HK-2 (cell line): ENCODE measurements at regions not wholly inside any gene's neighbourhood (a gene's known extent, or its start where the extent isn't known, plus 50 kb on each side); places are given as distances from the start of the nearest gene placed in this dataset.

Source experiments
- DNase-seq: peaks from one replicate; pipeline ENCODE4 v3.0.0-alpha.2; 2018; ENCODE audit not compliant: unreplicated experiment

DNA sequence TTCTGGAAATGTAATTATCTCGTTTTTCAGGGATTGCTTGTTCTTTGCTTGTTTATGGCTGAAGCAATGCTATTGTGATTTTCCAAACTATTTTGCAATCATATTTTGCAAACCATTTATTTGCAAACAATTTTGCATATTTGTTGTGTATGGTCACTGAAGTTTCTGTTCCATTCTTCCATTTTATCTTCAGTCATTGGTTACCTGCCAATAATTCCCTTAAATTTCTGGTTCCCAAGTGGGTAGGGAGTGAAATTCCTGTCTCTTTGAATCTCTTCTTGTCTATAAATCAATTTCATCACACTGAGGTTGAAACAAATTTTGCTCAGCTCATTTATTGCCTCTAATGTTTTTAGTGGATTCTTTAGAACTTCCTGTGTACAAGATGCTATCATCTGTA, 401.7 kb upstream of the VWC2 start:
- DNase-seq = no peak

DNA sequence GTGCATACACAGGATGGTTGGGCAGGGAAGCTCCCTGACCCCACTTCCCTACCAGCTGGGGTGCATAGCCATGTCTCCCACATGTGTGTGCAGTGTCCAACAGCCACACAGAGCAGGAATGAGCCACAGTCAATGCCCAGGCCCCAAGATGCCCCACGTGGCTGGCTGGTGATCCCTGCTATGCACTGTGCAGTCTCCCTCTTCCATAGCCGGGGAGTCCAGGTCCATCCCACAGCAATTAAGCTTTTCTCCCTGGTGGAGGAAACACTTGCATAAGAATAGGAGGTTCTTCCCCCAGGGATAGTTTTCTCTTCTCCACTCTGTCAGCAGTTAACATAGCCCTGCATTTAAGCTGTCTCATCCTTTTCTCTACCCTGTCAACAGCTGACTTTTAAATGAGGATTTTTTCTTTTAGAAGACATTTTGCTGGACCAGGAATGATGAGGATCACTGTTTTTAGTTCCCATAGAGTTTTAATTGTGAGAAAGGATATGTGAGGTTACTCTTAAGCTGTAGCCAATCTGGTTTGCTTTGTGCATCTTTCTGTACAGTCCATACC, 396.5 kb upstream of the VWC2 start:
- DNase-seq = no peak

DNA sequence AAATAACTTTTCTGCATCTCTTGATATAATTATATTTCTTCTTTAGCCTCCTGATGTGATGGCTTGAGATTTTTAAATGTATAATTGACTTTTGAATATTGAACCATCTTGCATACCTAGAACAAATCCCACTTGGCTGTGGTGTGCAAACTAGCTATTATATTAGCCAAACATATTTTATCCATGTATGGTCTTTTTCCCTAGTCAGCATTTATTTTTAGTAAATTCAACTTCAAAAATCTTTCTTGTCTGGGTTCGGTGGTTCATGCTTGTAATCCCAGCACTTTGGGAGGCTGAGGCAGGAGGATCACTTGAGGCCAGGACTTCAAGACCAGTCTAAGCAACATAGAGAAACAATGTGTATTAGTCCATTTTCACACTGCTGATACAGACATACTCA, 386.6 kb upstream of the VWC2 start:
- DNase-seq = no peak

GRCh38 chr7:49389871-49390479, 383.5 kb upstream of the VWC2 start:
- no peak for DNase-seq

DNA sequence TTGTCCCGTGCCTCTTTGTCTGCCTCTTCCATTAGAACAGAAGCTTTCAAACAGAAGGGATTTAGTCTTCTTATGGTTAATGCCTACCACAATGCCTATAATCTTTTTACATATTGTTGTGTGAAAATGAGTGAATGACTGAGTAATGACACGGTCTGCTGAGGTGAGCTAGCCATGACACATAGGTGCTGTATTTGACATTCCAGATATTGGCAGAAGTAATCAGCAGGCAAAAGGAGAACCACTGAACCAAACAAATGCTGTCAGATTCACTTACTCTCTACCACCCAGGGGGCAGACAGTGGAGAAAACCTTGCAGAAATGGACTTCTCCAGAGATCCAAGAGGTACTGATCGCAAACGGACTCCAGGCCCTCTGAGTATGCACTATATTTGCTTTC, 377.2 kb upstream of the VWC2 start:
- DNase-seq = no peak

GRCh38 chr7:49397750-49398149, 375.7 kb upstream of the VWC2 start:
- no peak for DNase-seq

DNA sequence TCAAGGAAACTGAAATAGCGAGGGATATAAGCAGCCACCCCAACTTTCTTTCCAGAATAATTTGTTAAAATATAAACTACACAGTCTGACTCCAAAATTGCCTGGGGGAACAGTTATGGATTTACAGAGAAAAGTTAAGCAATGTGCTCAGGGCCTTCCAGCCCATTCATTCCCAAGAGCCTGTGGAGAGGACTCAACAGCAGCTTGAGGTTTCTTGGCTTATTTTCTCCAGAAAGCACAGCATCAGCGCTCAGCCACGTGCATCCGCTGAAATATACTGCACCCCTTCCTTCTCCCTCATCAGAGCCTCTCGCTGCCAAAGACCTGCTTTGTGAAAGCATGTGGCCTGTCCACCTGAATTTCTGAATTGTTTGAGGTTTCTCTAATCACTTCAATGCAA, 375.2 kb upstream of the VWC2 start:
- no peak for DNase-seq

GRCh38 chr7:49398746-49399145, 374.7 kb upstream of the VWC2 start:
- no peak for DNase-seq

DNA sequence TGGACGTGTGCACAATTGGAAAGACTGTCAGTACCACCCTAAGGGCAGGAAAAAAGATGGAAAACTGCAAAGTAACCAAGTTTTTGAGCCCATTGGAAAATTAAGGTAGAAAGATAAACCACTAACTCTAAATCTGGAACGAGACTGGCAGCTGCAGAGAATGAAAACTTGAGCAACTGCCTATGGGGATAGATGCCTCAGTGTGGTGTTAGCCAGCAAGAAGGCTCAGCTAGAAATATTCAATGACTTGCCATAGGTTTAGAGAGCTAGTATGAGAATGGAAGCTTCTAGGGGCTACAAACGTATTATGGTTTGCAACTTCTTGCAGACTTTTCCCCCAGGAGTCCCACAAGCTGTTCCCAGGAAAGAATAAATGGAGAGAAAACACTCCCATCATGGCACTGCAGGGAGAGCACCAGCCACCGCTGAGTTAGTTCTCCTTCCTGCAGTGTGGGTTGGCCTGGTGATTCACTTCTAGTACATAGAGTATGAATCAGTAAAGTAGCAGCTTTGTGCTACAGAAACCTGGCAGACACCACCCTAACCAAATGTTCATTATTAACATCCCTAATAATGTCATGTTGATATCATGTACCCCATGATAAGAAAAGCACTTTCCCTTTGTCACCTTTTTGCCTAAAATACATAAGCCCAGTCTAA, 372.4 kb upstream of the VWC2 start:
- no peak for DNase-seq

GRCh38 chr7:49403844-49404243, 369.6 kb upstream of the VWC2 start:
- DNase-seq = no peak

- no peak for DNase-seq
These were observed 366.2 kb upstream of the VWC2 start for GRCh38 chr7:49407205-49407604.

- no peak for DNase-seq
These were observed 356.4 kb upstream of the VWC2 start for GRCh38 chr7:49417034-49417433.

GRCh38 chr7:49418963-49419362, 354.5 kb upstream of the VWC2 start:
- DNase-seq = no peak

- no peak for DNase-seq
These were observed 350.9 kb upstream of the VWC2 start for GRCh38 chr7:49422564-49422963.

GRCh38 chr7:49424109-49424508, 349.3 kb upstream of the VWC2 start:
- DNase-seq = no peak

- DNase-seq = no peak
These were observed 348.1 kb upstream of the VWC2 start for GRCh38 chr7:49425277-49425818.

GRCh38 chr7:49432254-49432653, 341.2 kb upstream of the VWC2 start:
- DNase-seq = no peak

GRCh38 chr7:49433794-49434193, 339.6 kb upstream of the VWC2 start:
- DNase-seq = no peak

- DNase-seq = no peak
These were observed 338.6 kb upstream of the VWC2 start for GRCh38 chr7:49434846-49435245.

DNA sequence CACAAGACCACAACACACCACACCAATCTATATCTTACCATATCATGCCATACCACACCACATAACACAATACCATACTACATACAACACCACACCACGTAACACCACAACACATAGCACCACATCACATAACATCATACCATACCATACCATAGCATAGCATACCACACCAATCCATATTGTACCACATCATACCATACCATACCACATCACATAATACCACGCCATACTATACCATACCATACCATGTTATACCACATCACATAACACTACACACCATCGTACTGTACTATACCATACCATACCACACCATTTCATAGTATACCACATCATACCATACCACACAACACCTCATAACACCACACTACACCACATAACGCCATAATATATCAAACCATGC, 335.2 kb upstream of the VWC2 start:
- no peak for DNase-seq

- DNase-seq = no peak
These were observed 329.9 kb upstream of the VWC2 start for GRCh38 chr7:49443515-49443914.

DNA sequence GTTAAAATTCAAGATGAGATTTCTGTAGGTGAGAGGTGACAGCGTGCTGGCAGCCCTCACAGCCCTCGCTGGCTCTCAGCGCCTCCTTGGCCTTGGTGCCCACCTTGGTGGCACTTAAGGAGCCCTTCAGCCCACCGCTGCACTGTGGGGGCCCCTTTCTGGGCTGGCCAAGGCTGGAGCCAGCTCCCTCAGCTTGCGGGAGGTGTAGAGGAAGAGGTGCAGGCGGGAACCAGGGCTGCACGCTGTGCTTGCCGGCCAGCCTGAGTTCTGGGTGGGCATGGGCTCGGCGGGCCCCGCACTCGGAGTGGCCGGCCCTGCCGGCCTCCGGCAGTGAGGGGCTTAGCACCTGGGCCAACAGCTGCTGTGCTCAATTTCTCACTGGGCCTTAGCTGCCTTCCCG, 320.0 kb upstream of the VWC2 start:
- DNase-seq = no peak

- DNase-seq = no peak
These were observed 294.0 kb upstream of the VWC2 start for GRCh38 chr7:49479441-49479840.
